Ovary (tissue), 3 donors: ENCODE measurements at regions not wholly inside any gene's neighbourhood (a gene's known extent, or its start where the extent isn't known, plus 50 kb on each side); places are given as distances from the start of the nearest gene placed in this dataset.

Experiments
- EP300 ChIP-seq: sonication (generic); formaldehyde crosslinking; IDR thresholded peaks from one replicate; pipeline ENCODE4 v1.6.1; 2017; ENCODE audit warnings: antibody characterized with exemption
- TF ChIP-seq, protein P1 (sequence below), 3 donors: fragments of 450-650 bp in 2 of 3; fragments of 200-600 bp in 1 of 3; IDR thresholded peaks; one replicate each; pipeline versions ENCODE4 v1.5.1 to v1.8.0; 2016 to 2022; ENCODE audit warnings: antibody characterized with exemption in 3 of 3, mild to moderate bottlenecking in 1 of 3
- donor health status: DM: no; HTN: no; CAD: no.

DNA sequence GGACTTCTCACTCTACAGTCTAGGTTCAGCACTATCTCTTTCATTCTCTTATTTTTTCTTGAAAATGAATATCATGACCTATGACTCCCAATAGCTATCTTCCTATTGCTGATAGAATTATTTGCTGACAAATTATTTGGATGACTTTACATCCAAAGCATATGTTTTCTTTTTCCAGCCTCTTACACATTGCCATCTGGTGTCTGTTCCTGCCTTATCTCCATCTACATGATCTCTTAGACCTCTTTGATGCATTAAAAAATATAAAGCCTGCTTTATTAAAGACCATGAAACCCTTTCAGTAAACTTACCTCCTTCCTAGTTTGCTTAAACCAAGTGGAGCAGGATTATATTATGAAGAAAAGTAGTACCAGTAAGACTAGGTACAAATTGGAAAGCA lies 700.9 kb upstream of the CXADR start:
- TF ChIP-seq, protein P1, sequence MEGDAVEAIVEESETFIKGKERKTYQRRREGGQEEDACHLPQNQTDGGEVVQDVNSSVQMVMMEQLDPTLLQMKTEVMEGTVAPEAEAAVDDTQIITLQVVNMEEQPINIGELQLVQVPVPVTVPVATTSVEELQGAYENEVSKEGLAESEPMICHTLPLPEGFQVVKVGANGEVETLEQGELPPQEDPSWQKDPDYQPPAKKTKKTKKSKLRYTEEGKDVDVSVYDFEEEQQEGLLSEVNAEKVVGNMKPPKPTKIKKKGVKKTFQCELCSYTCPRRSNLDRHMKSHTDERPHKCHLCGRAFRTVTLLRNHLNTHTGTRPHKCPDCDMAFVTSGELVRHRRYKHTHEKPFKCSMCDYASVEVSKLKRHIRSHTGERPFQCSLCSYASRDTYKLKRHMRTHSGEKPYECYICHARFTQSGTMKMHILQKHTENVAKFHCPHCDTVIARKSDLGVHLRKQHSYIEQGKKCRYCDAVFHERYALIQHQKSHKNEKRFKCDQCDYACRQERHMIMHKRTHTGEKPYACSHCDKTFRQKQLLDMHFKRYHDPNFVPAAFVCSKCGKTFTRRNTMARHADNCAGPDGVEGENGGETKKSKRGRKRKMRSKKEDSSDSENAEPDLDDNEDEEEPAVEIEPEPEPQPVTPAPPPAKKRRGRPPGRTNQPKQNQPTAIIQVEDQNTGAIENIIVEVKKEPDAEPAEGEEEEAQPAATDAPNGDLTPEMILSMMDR (IDR thresholded peaks at IDR 0.05): no peak
- no peak for TF ChIP-seq EP300
